NB4 (cell line): ENCODE measurements at regions not wholly inside any gene's neighbourhood (a gene's known extent, or its start where the extent isn't known, plus 50 kb on each side); places are given as distances from the start of the nearest gene placed in this dataset.

Experiments used
- DNase-seq: peaks from one replicate; pipeline ENCODE4 v3.0.0; 2010; ENCODE audit warnings: low read depth
- H3K4me3 ChIP-seq: one replicate; pipeline ENCODE4 v1.5.1; 2011; ENCODE audit warnings: mild to moderate bottlenecking, low read depth, low read length, moderate library complexity
- MYC ChIP-seq: IDR thresholded peaks from 2 replicates; pipeline ENCODE4 v1.6.1; 2011; ENCODE audit warnings: low read depth, low read length
- POLR2A ChIP-seq: IDR thresholded peaks from 2 replicates; pipeline ENCODE4 v1.6.1; 2011; ENCODE audit warnings: mild to moderate bottlenecking; ENCODE audit not compliant: insufficient read length; ENCODE audit errors: extremely low read depth
- TF ChIP-seq, protein P1 (sequence below): IDR thresholded peaks from 2 replicates; pipeline ENCODE4 v1.6.1; 2011; ENCODE audit warnings: low read depth, low read length
- TF ChIP-seq, protein P2 (sequence below): IDR thresholded peaks from one replicate; pipeline ENCODE4 v1.5.1; 2012; ENCODE audit warnings: low read depth, low read length

DNA sequence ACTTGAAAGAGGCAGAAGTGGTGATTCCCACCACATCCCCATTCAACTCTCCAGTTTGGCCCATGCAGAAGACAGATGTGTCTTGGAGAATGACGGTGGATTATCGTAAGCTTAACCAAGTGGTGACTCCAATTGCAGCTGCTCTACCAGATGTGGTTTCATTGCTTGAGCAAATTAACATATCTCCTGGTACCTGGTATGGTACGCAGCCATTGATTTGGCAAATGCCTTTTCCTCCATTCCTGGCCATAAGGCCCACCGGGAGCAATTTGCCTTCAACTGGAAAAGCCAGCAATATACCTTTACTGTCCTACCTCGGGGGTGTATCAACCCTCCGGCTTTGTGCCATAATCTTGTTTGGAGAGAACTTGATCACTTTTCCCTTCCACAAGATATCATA lies 411.5 kb upstream of the SMIM21 start:
- no peak for DNase-seq
- TF ChIP-seq, protein P1, sequence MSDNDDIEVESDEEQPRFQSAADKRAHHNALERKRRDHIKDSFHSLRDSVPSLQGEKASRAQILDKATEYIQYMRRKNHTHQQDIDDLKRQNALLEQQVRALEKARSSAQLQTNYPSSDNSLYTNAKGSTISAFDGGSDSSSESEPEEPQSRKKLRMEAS: no peak
- TF ChIP-seq, protein P2, sequence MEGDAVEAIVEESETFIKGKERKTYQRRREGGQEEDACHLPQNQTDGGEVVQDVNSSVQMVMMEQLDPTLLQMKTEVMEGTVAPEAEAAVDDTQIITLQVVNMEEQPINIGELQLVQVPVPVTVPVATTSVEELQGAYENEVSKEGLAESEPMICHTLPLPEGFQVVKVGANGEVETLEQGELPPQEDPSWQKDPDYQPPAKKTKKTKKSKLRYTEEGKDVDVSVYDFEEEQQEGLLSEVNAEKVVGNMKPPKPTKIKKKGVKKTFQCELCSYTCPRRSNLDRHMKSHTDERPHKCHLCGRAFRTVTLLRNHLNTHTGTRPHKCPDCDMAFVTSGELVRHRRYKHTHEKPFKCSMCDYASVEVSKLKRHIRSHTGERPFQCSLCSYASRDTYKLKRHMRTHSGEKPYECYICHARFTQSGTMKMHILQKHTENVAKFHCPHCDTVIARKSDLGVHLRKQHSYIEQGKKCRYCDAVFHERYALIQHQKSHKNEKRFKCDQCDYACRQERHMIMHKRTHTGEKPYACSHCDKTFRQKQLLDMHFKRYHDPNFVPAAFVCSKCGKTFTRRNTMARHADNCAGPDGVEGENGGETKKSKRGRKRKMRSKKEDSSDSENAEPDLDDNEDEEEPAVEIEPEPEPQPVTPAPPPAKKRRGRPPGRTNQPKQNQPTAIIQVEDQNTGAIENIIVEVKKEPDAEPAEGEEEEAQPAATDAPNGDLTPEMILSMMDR: no peak
- TF ChIP-seq POLR2A: no peak
- no peak for TF ChIP-seq MYC
- H3K4me3 ChIP-seq: no peak overlapping the region

- TF ChIP-seq, protein P2: no peak
- TF ChIP-seq POLR2A (no peak), MYC (no peak)
- TF ChIP-seq, protein P1: no peak
- no peak for DNase-seq
- H3K4me3 ChIP-seq: no peak overlapping the region
These were observed 409.8 kb upstream of the SMIM21 start for GRCh38 chr18:75837316-75837715.

DNA sequence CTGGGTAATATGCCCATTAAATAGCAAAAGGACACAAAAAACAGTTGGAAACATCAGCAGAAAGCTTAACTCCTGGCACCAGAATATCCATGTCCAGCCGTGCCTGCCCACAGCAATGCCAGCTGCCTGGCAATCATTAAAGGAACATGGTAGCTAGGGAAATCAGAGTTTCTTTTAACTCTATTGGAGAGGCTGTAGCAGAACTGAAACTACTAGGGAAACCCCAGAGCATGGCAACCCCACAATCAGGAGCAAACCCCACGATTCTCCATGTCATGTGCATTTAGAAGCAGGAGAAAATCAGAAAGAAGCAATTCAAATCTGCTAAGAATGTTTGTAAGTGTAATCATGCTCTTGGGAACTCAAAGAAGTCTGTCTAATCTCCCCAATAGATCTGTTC lies 409.0 kb upstream of the SMIM21 start:
- no peak overlapping the region for H3K4me3 ChIP-seq
- no peak for DNase-seq
- no peak for TF ChIP-seq MYC
- TF ChIP-seq, protein P1: no peak
- no peak for TF ChIP-seq POLR2A
- TF ChIP-seq, protein P2: no peak

GRCh38 chr18:75831960-75832359 lies 404.5 kb upstream of the SMIM21 start:
- DNase-seq: no peak
- TF ChIP-seq, protein P1: no peak
- TF ChIP-seq MYC: no peak
- no peak overlapping the region for H3K4me3 ChIP-seq

GRCh38 chr18:75830828-75831227 lies 403.3 kb upstream of the SMIM21 start:
- no peak for TF ChIP-seq POLR2A
- TF ChIP-seq MYC: no peak
- TF ChIP-seq, protein P2: no peak
- TF ChIP-seq, protein P1: no peak
- DNase-seq: no peak
- H3K4me3 ChIP-seq: no peak overlapping the region

DNA sequence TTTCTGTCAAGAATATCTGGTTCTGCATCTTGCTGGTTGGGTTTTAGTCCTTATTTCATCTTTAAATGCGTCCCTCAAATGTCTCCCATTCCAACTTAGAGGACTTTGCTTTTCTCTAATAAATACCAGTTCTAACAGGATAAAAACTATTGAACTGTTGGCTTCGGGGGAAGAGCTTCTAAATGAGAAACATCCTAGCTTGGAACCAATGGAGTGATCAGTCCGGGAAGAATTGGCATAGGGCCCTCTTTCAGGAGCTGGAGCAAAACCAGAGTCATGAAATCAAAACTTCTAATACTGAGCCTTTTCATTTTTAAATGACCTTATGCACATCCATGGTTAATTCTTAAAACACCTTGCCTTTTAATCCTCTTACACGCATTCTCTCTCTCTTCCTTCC lies 401.6 kb upstream of the SMIM21 start:
- no peak for DNase-seq
- no peak overlapping the region for H3K4me3 ChIP-seq
- TF ChIP-seq MYC (no peak), POLR2A (no peak)
- TF ChIP-seq, protein P2: no peak
- TF ChIP-seq, protein P1: no peak
